ENCODE measurements at regions not wholly inside any gene's neighbourhood (a gene's known extent, or its start where the extent isn't known, plus 50 kb on each side); places are given as distances from the start of the nearest gene placed in this dataset.

GRCh38 chr5:171654881-171655280, 130.7 kb upstream of the SMIM23 start:
- H3K36me3 Mint-ChIP-seq (ENCODE audit: unreplicated experiment), result peaks cover 8% of the 10 kb centered on the region
- TF ChIP-seq, protein P1, sequence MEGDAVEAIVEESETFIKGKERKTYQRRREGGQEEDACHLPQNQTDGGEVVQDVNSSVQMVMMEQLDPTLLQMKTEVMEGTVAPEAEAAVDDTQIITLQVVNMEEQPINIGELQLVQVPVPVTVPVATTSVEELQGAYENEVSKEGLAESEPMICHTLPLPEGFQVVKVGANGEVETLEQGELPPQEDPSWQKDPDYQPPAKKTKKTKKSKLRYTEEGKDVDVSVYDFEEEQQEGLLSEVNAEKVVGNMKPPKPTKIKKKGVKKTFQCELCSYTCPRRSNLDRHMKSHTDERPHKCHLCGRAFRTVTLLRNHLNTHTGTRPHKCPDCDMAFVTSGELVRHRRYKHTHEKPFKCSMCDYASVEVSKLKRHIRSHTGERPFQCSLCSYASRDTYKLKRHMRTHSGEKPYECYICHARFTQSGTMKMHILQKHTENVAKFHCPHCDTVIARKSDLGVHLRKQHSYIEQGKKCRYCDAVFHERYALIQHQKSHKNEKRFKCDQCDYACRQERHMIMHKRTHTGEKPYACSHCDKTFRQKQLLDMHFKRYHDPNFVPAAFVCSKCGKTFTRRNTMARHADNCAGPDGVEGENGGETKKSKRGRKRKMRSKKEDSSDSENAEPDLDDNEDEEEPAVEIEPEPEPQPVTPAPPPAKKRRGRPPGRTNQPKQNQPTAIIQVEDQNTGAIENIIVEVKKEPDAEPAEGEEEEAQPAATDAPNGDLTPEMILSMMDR (IDR thresholded peaks at IDR 0.05; ENCODE audit: partially characterized antibody, unreplicated experiment), result no peak
- peaks cover 3% of the 10 kb centered on the region for H3K9me3 Mint-ChIP-seq (ENCODE audit: unreplicated experiment)
- H3K4me3 Mint-ChIP-seq (ENCODE audit: unreplicated experiment), result no peak overlapping the region
- peaks cover 31% of the 10 kb centered on the region for H3K4me1 Mint-ChIP-seq (ENCODE audit: low read depth, unreplicated experiment)
- no peak overlapping the region for H3K27ac Mint-ChIP-seq (ENCODE audit: unreplicated experiment)
- DNase-seq, result no peak
- H3K27me3 Mint-ChIP-seq (ENCODE audit: unreplicated experiment), result peaks cover 1% of the 10 kb centered on the region

GRCh38 chr5:171657473-171657872, 128.1 kb upstream of the SMIM23 start:
- TF ChIP-seq, protein P1 (IDR thresholded peaks at IDR 0.05; ENCODE audit: partially characterized antibody, unreplicated experiment), result no peak
- Mint-ChIP-seq H3K4me1 (ENCODE audit: low read depth, unreplicated experiment) (peaks cover 28% of the 10 kb centered on the region), H3K9me3 (ENCODE audit: unreplicated experiment) (peaks cover 3% of the 10 kb centered on the region), H3K4me3 (ENCODE audit: unreplicated experiment) (no peak overlapping the region), H3K27ac (ENCODE audit: unreplicated experiment) (no peak overlapping the region), H3K36me3 (ENCODE audit: unreplicated experiment) (peaks cover 8% of the 10 kb centered on the region), H3K27me3 (ENCODE audit: unreplicated experiment) (peaks cover 1% of the 10 kb centered on the region)
- no peak for DNase-seq

DNA sequence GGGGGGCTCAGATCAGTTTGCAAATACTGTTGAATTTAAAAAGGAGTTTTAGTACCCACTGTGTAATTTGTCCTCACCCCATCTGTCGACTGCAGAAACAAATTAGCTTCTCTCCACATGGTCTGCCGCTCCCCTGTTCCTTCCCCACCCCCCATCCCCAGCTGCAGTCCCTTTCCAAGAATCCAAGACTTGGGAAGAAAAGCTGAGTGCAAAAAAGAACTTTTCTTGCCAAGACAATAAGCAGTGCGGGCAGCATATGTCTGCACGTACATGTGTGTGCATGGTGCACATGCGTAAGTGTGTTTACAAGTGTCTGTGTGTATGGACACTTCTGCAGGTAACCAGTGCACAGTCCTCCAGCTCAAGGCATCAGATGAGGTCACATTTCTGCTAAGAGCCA, 125.7 kb upstream of the SMIM23 start:
- Mint-ChIP-seq H3K27ac (ENCODE audit: unreplicated experiment) (peak overlapping the region; percentile 50), H3K4me3 (ENCODE audit: unreplicated experiment) (no peak overlapping the region), H3K4me1 (ENCODE audit: low read depth, unreplicated experiment) (peaks cover 28% of the 10 kb centered on the region), H3K36me3 (ENCODE audit: unreplicated experiment) (no peaks in the 10 kb centered on the region), H3K27me3 (ENCODE audit: unreplicated experiment) (peaks cover 1% of the 10 kb centered on the region), H3K9me3 (ENCODE audit: unreplicated experiment) (peaks cover 3% of the 10 kb centered on the region)
- TF ChIP-seq, protein P1 (IDR thresholded peaks at IDR 0.05; ENCODE audit: partially characterized antibody, unreplicated experiment), result no peak
- DNase-seq, result no peak

DNA sequence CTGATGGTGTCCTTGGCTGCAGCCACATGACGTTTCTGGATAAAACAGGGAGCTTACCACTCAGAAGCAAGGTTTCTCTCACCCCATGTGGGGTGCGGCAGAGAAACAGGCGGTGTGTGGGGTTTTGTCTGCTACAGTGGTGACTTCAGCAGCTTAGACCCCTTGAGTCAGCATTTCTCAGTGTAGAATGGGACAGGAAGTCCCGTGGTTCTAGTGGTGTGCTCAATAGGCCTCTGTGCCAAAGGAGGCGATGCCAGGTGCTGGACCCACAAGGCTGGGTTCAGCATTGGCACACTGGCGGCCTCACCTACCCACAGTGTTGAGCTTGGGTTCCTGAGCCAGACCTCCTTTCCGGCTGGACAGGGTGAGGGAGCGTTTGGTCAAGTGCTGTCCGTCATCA, 125.2 kb upstream of the SMIM23 start:
- TF ChIP-seq, protein P1 (IDR thresholded peaks at IDR 0.05; ENCODE audit: partially characterized antibody, unreplicated experiment), result no peak
- DNase-seq, result no peak
- Mint-ChIP-seq H3K27ac (ENCODE audit: unreplicated experiment) (peak overlapping the region; percentile 50), H3K27me3 (ENCODE audit: unreplicated experiment) (peaks cover 1% of the 10 kb centered on the region), H3K36me3 (ENCODE audit: unreplicated experiment) (no peaks in the 10 kb centered on the region), H3K4me1 (ENCODE audit: low read depth, unreplicated experiment) (peaks cover 28% of the 10 kb centered on the region), H3K4me3 (ENCODE audit: unreplicated experiment) (no peak overlapping the region), H3K9me3 (ENCODE audit: unreplicated experiment) (peaks cover 3% of the 10 kb centered on the region)

GRCh38 chr5:171661143-171661542, 124.5 kb upstream of the SMIM23 start:
- DNase-seq, result no peak
- Mint-ChIP-seq H3K9me3 (ENCODE audit: unreplicated experiment) (peaks cover 3% of the 10 kb centered on the region), H3K4me1 (ENCODE audit: low read depth, unreplicated experiment) (peaks cover 28% of the 10 kb centered on the region), H3K36me3 (ENCODE audit: unreplicated experiment) (no peaks in the 10 kb centered on the region), H3K27ac (ENCODE audit: unreplicated experiment) (no peak overlapping the region), H3K4me3 (ENCODE audit: unreplicated experiment) (no peak overlapping the region), H3K27me3 (ENCODE audit: unreplicated experiment) (peaks cover 1% of the 10 kb centered on the region)
- TF ChIP-seq, protein P1 (IDR thresholded peaks at IDR 0.05; ENCODE audit: partially characterized antibody, unreplicated experiment), result no peak
